ENCODE measurements at regions not wholly inside any gene's neighbourhood (a gene's known extent, or its start where the extent isn't known, plus 50 kb on each side); places are given as distances from the start of the nearest gene placed in this dataset.
"Not testable (repeated sequence)": the region's sequence is repeated elsewhere in the genome, so short reads cannot be mapped to it uniquely, and the experiment has no call there.

DNA sequence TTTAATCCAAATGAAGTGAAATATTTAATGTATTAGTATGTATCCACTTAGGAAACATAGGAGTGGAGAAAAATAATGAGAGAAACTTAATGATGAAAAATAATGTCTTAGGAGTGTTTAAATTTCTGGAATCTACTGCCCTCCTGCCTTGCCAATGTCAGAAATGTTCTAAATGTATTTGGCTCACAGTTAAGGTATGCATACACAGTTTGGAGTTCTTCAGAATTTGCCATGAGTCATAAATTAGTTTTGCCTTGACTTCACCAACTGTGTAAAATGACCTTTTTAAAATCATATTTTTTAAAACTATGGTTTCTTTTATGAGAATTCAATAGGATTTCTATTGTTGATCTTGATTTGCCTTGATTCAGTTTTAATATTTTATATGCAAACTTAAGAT is 191.7 kb upstream of the HSF2 start:
- DNase-seq (ENCODE audit: extremely low read depth, low read depth), result no peak

- no peak for DNase-seq (ENCODE audit: extremely low read depth, low read depth)
Measured at GRCh38 chr6:122214605-122215318, 184.7 kb upstream of the HSF2 start.

- no peak for DNase-seq (ENCODE audit: extremely low read depth, low read depth)
Measured at GRCh38 chr6:122220254-122220653, 179.2 kb upstream of the HSF2 start.

GRCh38 chr6:122222761-122223160 is 176.7 kb upstream of the HSF2 start:
- DNase-seq (ENCODE audit: extremely low read depth, low read depth), result no peak

- no peak for DNase-seq (ENCODE audit: extremely low read depth, low read depth)
Measured at GRCh38 chr6:122223251-122223650, 176.2 kb upstream of the HSF2 start.

- no peak for DNase-seq (ENCODE audit: extremely low read depth, low read depth)
Measured at GRCh38 chr6:122238861-122239260, 160.6 kb upstream of the HSF2 start.

DNA sequence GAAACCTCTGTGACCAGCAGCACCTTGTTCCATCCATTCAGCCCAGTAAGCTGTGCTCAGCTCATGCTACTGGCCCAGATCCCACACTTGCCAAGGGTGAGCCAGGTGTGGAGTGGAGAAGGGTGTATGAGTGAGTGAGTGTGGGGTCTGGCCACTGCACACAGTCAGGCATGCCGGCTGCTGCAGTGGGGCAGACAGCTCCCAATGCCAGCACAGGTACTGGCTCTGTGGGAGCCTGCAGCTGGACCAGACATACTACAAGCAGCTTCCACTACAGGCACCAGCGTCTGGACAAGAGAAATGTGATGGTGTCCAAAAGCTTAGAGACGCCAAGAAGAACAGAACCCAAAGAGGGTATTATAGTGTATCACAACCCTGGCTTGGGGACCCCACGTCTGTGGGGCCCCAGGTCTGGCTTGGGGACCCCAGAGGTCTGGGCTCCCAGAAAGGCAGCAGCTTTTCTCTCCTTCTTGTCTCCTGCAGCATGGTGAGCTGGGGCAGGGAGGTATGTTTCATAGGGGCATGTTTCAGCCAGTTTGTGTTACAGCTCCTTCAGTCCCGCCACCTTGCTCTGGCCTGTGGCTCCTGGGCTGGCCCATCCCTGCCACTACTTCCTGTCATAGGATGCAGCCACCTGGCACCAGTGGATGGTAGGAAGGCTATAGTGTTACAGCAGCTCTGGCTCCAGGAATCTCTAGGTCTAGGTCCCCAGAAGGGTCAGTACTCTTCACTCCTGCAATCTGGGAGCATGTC is 152.4 kb upstream of the HSF2 start:
- no peak for DNase-seq (ENCODE audit: extremely low read depth, low read depth)

GRCh38 chr6:122248001-122248669 is 151.3 kb upstream of the HSF2 start:
- no peak for DNase-seq (ENCODE audit: extremely low read depth, low read depth)

- DNase-seq (ENCODE audit: extremely low read depth, low read depth), result no peak
Measured at GRCh38 chr6:122248844-122249243, 150.6 kb upstream of the HSF2 start.

GRCh38 chr6:122258839-122259238 is 140.6 kb upstream of the HSF2 start:
- no peak for DNase-seq (ENCODE audit: extremely low read depth, low read depth)

DNA sequence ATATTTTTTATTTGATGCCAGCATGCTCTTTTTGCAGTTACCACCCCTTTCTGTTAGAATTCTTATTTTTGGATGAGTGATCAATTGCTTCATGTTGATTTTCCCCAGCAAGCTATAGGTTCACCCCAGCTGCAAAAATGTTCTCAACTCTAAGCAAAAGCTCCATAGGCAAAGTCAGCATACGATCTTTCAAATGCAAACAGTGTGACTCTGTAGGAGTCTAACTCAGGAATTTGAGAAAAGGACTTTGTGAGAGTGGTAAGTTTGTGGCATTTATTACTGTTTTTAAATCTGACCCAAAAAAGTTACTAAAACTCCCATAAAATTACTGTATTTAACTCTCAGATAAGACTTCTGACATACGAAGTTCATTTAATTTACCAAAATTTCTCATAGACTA is 134.9 kb upstream of the HSF2 start:
- no peak for DNase-seq (ENCODE audit: extremely low read depth, low read depth)

GRCh38 chr6:122265755-122266154 is 133.7 kb upstream of the HSF2 start:
- no peak for DNase-seq (ENCODE audit: extremely low read depth, low read depth)

- DNase-seq (ENCODE audit: extremely low read depth, low read depth), result no peak
Measured at GRCh38 chr6:122268394-122268793, 131.1 kb upstream of the HSF2 start.

DNA sequence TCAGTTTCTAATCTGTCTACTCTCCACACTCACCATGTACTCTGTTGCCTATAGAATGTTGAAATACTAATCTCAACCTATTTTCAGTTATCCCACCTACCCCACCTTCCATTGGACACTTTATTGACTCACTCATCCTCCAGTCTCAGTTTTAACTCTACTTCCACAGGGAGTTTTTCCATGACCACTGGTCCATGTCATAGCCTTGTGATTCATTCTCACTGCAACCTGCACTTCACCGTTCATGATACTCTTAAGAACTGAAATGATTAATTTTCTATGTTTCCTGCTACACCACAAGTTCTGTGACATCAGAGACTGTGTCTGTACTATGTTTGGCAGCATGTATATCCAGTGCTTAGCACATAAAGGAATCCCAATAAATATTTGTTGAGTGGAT is 122.8 kb upstream of the HSF2 start:
- no peak for DNase-seq (ENCODE audit: extremely low read depth, low read depth)

DNA sequence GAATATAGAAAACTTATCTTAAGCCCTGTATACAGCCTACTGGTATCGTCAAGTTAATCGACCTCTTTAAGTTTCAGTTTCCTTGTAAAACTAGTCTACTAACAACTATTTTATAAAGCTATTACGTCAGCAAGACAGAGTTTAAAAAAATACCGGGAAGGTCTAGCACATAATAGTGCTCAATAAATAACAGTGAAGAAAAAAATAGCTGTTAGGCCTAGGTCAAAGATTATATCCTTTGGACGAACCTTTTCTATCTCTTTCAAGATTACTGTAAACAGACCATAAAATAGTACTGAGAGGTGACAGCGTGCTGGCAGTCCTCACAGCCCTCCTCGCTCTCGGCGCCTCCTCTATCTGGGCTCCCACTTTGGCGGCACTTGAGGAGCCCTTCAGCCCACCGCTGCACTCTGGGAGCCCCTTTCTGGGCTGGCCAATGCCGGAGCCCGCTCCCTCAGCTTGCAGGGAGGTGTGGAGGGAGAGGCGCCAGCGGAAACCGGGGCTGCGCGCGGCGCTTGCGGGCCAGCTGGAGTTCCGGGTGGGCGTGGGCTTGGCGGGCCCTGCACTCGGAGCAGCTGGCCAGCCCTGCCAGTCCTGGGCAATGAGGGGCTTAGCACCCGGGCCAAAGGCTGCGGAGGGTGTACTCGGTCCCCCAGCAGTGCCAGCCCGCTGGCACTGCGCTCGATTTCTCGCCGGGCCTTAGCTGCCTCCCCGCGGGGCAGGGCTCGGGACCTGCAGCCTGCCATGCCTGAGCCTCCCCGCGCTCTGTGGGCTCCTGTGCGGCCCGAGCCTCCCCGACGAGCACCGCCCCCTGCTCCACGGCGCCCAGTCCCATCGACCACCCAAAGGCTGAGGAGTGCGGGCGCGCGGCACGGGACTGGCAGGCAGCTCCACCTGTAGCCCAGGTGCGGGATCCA is 119.1 kb upstream of the HSF2 start:
- DNase-seq (ENCODE audit: extremely low read depth, low read depth), result not testable (repeated sequence)

DNA sequence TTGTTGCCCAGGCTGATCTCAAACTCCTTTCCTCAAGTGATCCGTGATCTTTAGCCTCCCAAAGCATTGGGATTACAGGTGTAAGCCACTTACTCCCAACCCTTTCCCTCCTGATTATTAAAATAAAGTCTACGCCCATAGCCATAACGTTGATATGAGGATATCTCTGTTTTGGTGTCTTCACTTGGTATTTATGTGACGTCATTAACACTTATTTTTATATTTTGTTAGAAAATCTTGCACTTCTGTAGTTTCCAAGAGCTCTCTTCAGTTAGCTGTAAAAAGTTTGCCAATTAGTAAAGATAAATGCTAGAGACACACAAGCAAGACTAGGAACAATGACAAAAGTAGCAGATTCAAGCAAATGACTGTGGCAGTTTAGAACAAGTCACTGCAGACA is 115.6 kb upstream of the HSF2 start:
- no peak for DNase-seq (ENCODE audit: extremely low read depth, low read depth)

DNA sequence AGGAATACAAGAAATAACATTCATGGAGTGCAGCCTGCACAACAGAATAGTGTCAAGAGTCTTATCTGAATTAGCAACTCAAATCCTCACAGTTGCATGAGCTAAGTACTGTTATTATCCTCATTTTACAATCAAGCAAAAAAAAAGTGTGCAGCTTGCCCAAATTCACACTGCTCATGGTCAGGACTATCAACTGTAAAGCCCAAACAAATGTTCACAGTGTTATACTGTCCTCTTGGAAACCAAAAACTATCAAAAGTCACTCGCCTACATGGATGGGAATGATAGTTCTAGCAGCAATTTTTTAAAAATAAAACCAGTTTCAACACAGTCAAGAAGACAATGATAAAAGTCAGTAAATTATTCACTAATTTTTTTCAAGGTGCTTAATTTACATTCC is 114.6 kb upstream of the HSF2 start:
- no peak for DNase-seq (ENCODE audit: extremely low read depth, low read depth)

DNA sequence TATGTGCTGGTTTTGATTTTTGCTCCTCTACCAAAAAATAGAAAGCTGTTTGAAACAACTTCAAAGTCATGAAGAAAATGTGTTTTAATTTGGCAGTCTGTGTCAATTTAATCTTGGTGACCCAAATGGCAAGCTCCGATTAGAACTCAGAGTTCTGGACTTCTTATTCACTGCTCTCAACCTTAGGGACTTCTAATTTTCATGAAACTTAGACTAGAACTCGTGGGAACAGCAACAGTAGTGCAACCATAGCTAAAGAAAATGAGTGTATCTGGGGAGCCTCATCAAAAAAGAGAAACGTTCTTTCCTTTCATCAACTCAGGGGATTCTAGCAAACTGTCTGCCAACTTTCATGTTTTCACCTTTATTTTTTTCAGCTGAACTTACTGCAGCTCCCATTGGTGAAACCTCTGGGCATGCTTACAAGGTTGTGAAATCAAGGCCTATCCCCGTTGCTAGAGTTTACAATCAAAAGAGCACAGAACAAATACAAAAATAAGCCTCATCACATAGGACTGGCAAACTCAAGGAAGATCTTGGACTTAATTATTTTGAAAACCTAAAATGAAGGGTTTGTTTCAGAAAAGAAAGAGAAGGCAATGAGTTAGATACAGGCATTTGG is 114.0 kb upstream of the HSF2 start:
- DNase-seq (ENCODE audit: extremely low read depth, low read depth), result no peak

DNA sequence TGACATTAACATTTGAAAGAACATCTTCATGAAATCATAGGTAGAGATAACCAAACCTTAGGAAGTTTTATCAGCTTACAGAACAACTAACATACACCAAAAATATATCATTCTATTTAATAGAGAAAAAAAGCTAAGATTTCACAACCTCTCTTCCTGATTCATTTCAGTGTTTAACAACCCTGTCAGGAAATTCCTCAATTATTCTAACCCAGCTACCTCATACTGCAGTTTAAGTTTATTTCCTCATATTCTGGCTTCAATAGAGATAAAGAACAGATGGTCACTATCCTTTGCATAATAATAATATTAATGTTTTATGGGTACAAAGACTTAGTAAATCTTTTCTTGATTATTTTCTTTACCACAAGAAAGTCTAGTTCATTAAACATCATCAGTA is 112.9 kb upstream of the HSF2 start:
- no peak for DNase-seq (ENCODE audit: extremely low read depth, low read depth)

DNA sequence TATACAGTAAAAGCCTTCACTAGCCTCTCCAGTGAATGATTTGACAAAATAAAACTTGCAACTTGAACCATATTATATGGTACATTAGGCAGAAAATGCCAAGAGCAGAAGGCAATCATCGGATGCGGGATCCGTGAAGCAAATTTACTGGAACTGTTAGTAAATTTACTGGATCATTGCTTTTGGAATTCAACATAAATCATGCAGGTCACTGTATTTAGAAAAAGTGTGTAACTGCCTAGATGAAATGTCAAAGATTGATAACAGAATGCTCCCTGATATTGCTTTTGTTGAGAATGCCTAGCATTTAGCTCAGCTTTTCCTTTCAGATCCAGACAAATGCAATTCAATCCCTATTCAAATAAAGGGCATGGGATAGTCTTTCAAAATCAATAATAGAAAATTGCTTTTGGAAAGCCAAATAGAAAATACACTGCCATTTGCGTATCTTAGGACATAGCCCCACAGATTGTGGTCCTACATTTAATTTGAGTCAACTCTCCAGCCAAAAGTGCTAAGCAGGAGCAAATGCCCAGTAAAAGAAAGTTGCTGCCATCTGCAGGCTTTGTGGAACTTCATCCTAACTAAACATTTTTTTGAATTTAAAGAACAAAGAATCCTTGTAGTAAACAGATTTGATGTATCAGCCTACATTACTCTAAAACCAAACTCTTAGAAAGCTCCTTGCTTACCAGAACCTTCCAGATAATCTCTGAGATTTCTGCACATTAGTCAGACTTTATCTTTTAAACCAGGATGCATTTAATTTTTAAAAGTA is 109.5 kb upstream of the HSF2 start:
- DNase-seq (ENCODE audit: extremely low read depth, low read depth), result no peak

Data from NCI-H460 (cell line).